ENCODE measurements at regions not wholly inside any gene's neighbourhood (a gene's known extent, or its start where the extent isn't known, plus 50 kb on each side); places are given as distances from the start of the nearest gene placed in this dataset.
"Not testable (repeated sequence)": the region's sequence is repeated elsewhere in the genome, so short reads cannot be mapped to it uniquely, and the experiment has no call there.

DNA sequence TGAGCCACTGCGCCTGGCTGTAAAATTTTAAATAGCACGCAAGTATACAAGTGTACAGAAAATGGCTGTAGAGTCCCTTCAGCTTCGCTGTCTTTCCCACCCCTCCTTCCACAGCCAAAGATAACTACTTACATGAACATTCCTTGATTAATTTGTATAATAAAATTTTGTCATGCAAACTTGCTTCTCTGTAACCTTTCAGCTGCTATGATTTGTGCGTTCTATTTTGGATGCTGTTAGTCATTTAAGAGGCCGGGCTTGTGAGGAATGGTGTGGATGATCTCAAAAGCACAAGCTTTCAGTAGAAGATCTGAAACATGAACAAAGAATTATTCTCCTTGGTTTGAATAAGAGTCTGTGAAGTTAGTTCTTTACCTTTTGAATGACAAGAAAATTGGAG is 115.0 kb upstream of the TLE1 start:
- Histone ChIP-seq H3K79me2 (ENCODE audit: insufficient read depth, low read length) (no peaks in the 10 kb centered on the region), H3K9me2 (replicated peaks; ENCODE audit: low read depth, low read length) (no peaks in the 10 kb centered on the region), H2AFZ (ENCODE audit: low read length) (0 out of 2 replicates have a peak overlapping the region, but pooled peaks have one; percentile 28), H3K9me3 (ENCODE audit: insufficient read depth, low read depth, low read length) (no peaks in the 10 kb centered on the region), H3K4me2 (ENCODE audit: low read depth, low read length, poor library complexity, severe bottlenecking) (no peak overlapping the region), H3K4me1 (ENCODE audit: insufficient read depth, low read length, poor library complexity, severe bottlenecking) (no peaks in the 10 kb centered on the region), H3K36me3 (ENCODE audit: insufficient read depth, low read length) (no peaks in the 10 kb centered on the region), H3K27me3 (ENCODE audit: insufficient read depth, low read length, poor library complexity, severe bottlenecking) (no peaks in the 10 kb centered on the region), H3K4me3 (ENCODE audit: low read length, poor library complexity, severe bottlenecking) (no peak overlapping the region), H3F3A (ENCODE audit: low read depth) (no peaks in the 10 kb centered on the region), H4K20me1 (ENCODE audit: insufficient read depth, low read length, poor library complexity, severe bottlenecking) (no peaks in the 10 kb centered on the region), H3K9ac (ENCODE audit: low read depth, low read length, poor library complexity, severe bottlenecking) (no peak overlapping the region)
- TF ChIP-seq CTCF (conservative IDR thresholded peaks at IDR 0.05; ENCODE audit: low read length) (no peak), EZH2phosphoT487 (IDR thresholded peaks at IDR 0.05; ENCODE audit: borderline replicate concordance) (no peak)

GRCh38 chr9:81811688-81812087 is 116.5 kb upstream of the SPATA31D4 start:
- not testable (repeated sequence) for H2AFZ ChIP-seq (ENCODE audit: low read length); H3K9ac ChIP-seq (ENCODE audit: low read depth, low read length, poor library complexity, severe bottlenecking); H4K20me1 ChIP-seq (ENCODE audit: insufficient read depth, low read length, poor library complexity, severe bottlenecking); H3K79me2 ChIP-seq (ENCODE audit: insufficient read depth, low read length); H3K4me3 ChIP-seq (ENCODE audit: low read length, poor library complexity, severe bottlenecking); H3K9me3 ChIP-seq (ENCODE audit: insufficient read depth, low read depth, low read length); H3K27me3 ChIP-seq (ENCODE audit: insufficient read depth, low read length, poor library complexity, severe bottlenecking); H3F3A ChIP-seq (ENCODE audit: low read depth); H3K4me2 ChIP-seq (ENCODE audit: low read depth, low read length, poor library complexity, severe bottlenecking); H3K36me3 ChIP-seq (ENCODE audit: insufficient read depth, low read length); H3K9me2 ChIP-seq (replicated peaks; ENCODE audit: low read depth, low read length)
- peaks cover 12% of the 10 kb centered on the region for H3K4me1 ChIP-seq (ENCODE audit: insufficient read depth, low read length, poor library complexity, severe bottlenecking)

- peak overlapping the region; percentile 37 for H3K4me2 ChIP-seq (ENCODE audit: low read depth, low read length, poor library complexity, severe bottlenecking)
- peaks cover 12% of the 10 kb centered on the region for H3K4me1 ChIP-seq (ENCODE audit: insufficient read depth, low read length, poor library complexity, severe bottlenecking)
- no peaks in the 10 kb centered on the region for H4K20me1 ChIP-seq (ENCODE audit: insufficient read depth, low read length, poor library complexity, severe bottlenecking)
- TF ChIP-seq EZH2phosphoT487 (IDR thresholded peaks at IDR 0.05; ENCODE audit: borderline replicate concordance) (no peak), CTCF (conservative IDR thresholded peaks at IDR 0.05; ENCODE audit: low read length) (no peak)
- peak overlapping the region; percentile 20 for H3K4me3 ChIP-seq (ENCODE audit: low read length, poor library complexity, severe bottlenecking)
- H3K9me3 ChIP-seq (ENCODE audit: insufficient read depth, low read depth, low read length), result no peaks in the 10 kb centered on the region
- no peaks in the 10 kb centered on the region for H3K79me2 ChIP-seq (ENCODE audit: insufficient read depth, low read length)
- H3K9me2 ChIP-seq (replicated peaks; ENCODE audit: low read depth, low read length), result no peaks in the 10 kb centered on the region
- no peak overlapping the region for H3K9ac ChIP-seq (ENCODE audit: low read depth, low read length, poor library complexity, severe bottlenecking)
- H3K36me3 ChIP-seq (ENCODE audit: insufficient read depth, low read length), result no peaks in the 10 kb centered on the region
- H3K27me3 ChIP-seq (ENCODE audit: insufficient read depth, low read length, poor library complexity, severe bottlenecking), result no peaks in the 10 kb centered on the region
- H3F3A ChIP-seq (ENCODE audit: low read depth), result no peaks in the 10 kb centered on the region
- 0 out of 2 replicates have a peak overlapping the region, but pooled peaks have one; percentile 1 for H2AFZ ChIP-seq (ENCODE audit: low read length)
Measured at GRCh38 chr9:81814401-81814793, 113.8 kb upstream of the SPATA31D4 start.

- H2AFZ ChIP-seq (ENCODE audit: low read length), result no peak overlapping the region
- H3K27me3 ChIP-seq (ENCODE audit: insufficient read depth, low read length, poor library complexity, severe bottlenecking), result no peaks in the 10 kb centered on the region
- H3K4me2 ChIP-seq (ENCODE audit: low read depth, low read length, poor library complexity, severe bottlenecking), result peak overlapping the region; percentile 37
- no peaks in the 10 kb centered on the region for H3F3A ChIP-seq (ENCODE audit: low read depth)
- H3K9ac ChIP-seq (ENCODE audit: low read depth, low read length, poor library complexity, severe bottlenecking), result no peak overlapping the region
- H4K20me1 ChIP-seq (ENCODE audit: insufficient read depth, low read length, poor library complexity, severe bottlenecking), result no peaks in the 10 kb centered on the region
- peaks cover 12% of the 10 kb centered on the region for H3K4me1 ChIP-seq (ENCODE audit: insufficient read depth, low read length, poor library complexity, severe bottlenecking)
- peak overlapping the region; percentile 20 for H3K4me3 ChIP-seq (ENCODE audit: low read length, poor library complexity, severe bottlenecking)
- no peaks in the 10 kb centered on the region for H3K9me2 ChIP-seq (replicated peaks; ENCODE audit: low read depth, low read length)
- H3K79me2 ChIP-seq (ENCODE audit: insufficient read depth, low read length), result no peaks in the 10 kb centered on the region
- no peak for TF ChIP-seq EZH2phosphoT487 (IDR thresholded peaks at IDR 0.05; ENCODE audit: borderline replicate concordance)
- TF ChIP-seq CTCF (conservative IDR thresholded peaks at IDR 0.05; ENCODE audit: low read length), result no peak
- H3K36me3 ChIP-seq (ENCODE audit: insufficient read depth, low read length), result no peaks in the 10 kb centered on the region
- no peaks in the 10 kb centered on the region for H3K9me3 ChIP-seq (ENCODE audit: insufficient read depth, low read depth, low read length)
Measured at GRCh38 chr9:81814794-81815464, 113.3 kb upstream of the SPATA31D4 start.

All from Loucy (cell line).